Right lobe of liver (tissue), 6 donors: ENCODE measurements at regions not wholly inside any gene's neighbourhood (a gene's known extent, or its start where the extent isn't known, plus 50 kb on each side); places are given as distances from the start of the nearest gene placed in this dataset.

Source experiments
- ATAC-seq, 4 donors: fragments of 200-7000 bp; cut with Tn5 transposase; one replicate each; pipeline ENCODE4 v1.9.1; 2020; ENCODE audit warnings: mild to moderate bottlenecking in 4 of 4, moderate library complexity in 4 of 4
- DNase-seq, 3 donors: peaks; one replicate each; pipeline ENCODE4 v3.0.0-alpha.2; 2020
- H3K27ac ChIP-seq, 3 donors: fragments of 200-600 bp; one replicate each; pipeline ENCODE4 v1.8.0; 2022
- H3K27me3 ChIP-seq, 2 donors: fragments of 200-600 bp; one replicate each; pipeline ENCODE4 v1.8.0; 2022
- H3K36me3 ChIP-seq, 4 donors: fragments of 200-600 bp; sonication (generic) in 1 of 4; one replicate each; pipeline versions ENCODE4 v1.5.1 to v1.8.0; 2017 to 2022; ENCODE audit warnings: control low read depth in 1 of 4
- H3K4me1 ChIP-seq, 4 donors: fragments of 200-600 bp; sonication (generic) in 1 of 4; one replicate each; pipeline versions ENCODE4 v1.5.1 to v1.8.0; 2017 to 2022; ENCODE audit warnings: control low read depth in 1 of 4
- H3K4me3 ChIP-seq, 3 donors: fragments of 200-600 bp; one replicate each; pipeline ENCODE4 v1.8.0; 2022
- H3K9me3 ChIP-seq, 4 donors: fragments of 200-600 bp; sonication (generic) in 1 of 4; one replicate each; pipeline versions ENCODE4 v1.5.1 to v1.8.0; 2017 to 2022; ENCODE audit warnings: control low read depth in 1 of 4
- POLR2A ChIP-seq: fragments of 450-650 bp; IDR thresholded peaks from one replicate; pipeline ENCODE4 v1.6.1; 2017; ENCODE audit warnings: antibody characterized with exemption, mild to moderate bottlenecking
- WGBS: methylation state at CpG from one replicate; pipeline ENCODE4 v1.1.6; 2018; ENCODE audit warnings: low coverage, low lambda C conversion rate; ENCODE audit not compliant: insufficient coverage; ENCODE audit errors: missing lambda C conversion rate; 5-methylcytosine and 5-hydroxymethylcytosine counted together
- intact Hi-C, 2 donors: fragments of 100-400 bp; cut with DNase I; formaldehyde crosslinking; loops; one replicate each; pipeline versions ENCODE4 v1.11.2 to v1.14.1; 2022
- TF ChIP-seq, protein P1 (sequence below), 4 donors: fragments of 200-600 bp in 3 of 4; fragments of 450-650 bp in 1 of 4; IDR thresholded peaks; one replicate each; pipeline versions ENCODE4 v1.5.1 to v1.8.0; 2016 to 2022; ENCODE audit warnings: antibody characterized with exemption in 4 of 4, mild to moderate bottlenecking in 2 of 4
- donor health status: DM: no; HTN: yes; CAD: no.
- donor health status: DM: no; HTN: no; CAD: no.
- donor health status: DM: no; HTN: no; CAD: no.
- donor health status: DM: no; HTN: yes; CAD: no.
- donor health status: DM: no; HTN: yes; CAD: no.

DNA sequence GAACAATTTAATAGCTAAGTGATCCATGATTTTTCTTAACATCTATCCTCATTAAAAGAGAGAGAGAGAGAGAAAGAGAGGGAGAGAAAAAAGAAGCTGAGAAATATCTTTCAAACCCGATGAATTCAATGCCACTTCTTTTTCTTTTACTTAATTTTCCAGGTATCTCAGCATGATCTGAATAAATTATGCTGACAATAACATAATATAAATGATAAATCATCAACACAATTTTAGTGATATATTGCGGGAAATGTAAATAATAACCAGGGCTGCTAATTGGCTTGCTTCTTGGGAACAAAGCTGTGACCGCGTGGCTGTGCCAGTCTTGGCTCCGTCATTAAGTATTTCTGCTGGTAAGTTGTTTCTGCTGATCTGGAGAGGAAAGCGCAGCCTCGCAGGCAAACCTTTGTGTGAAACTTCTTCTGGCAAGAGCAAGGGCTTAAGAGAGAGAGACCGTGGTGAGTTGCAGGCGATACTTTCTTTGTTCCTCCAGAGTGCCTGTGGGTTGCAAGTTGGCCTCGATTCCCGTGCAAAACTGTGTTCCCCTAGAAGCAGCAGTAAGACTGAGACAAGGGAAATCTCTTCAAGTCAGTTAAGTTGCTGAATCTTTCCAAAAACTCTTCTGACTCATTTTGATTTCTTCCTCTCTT is 489.1 kb upstream of the TSHZ3 start:
- Histone ChIP-seq H3K27me3 (no peaks in the 10 kb centered on the region), H3K9me3 (no peaks in the 10 kb centered on the region), H3K4me3 (no peak overlapping the region), H3K36me3 (no peaks in the 10 kb centered on the region), H3K4me1 (no peaks in the 10 kb centered on the region), H3K27ac (no peak overlapping the region)
- 44% methylated on average over 8 of the region's 11 CpGs for WGBS
- no peak for ATAC-seq
- intact Hi-C loops: no loop called here
- no peak for DNase-seq
- TF ChIP-seq, protein P1, sequence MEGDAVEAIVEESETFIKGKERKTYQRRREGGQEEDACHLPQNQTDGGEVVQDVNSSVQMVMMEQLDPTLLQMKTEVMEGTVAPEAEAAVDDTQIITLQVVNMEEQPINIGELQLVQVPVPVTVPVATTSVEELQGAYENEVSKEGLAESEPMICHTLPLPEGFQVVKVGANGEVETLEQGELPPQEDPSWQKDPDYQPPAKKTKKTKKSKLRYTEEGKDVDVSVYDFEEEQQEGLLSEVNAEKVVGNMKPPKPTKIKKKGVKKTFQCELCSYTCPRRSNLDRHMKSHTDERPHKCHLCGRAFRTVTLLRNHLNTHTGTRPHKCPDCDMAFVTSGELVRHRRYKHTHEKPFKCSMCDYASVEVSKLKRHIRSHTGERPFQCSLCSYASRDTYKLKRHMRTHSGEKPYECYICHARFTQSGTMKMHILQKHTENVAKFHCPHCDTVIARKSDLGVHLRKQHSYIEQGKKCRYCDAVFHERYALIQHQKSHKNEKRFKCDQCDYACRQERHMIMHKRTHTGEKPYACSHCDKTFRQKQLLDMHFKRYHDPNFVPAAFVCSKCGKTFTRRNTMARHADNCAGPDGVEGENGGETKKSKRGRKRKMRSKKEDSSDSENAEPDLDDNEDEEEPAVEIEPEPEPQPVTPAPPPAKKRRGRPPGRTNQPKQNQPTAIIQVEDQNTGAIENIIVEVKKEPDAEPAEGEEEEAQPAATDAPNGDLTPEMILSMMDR (IDR thresholded peaks at IDR 0.05): no peak
- no peak for TF ChIP-seq POLR2A

DNA sequence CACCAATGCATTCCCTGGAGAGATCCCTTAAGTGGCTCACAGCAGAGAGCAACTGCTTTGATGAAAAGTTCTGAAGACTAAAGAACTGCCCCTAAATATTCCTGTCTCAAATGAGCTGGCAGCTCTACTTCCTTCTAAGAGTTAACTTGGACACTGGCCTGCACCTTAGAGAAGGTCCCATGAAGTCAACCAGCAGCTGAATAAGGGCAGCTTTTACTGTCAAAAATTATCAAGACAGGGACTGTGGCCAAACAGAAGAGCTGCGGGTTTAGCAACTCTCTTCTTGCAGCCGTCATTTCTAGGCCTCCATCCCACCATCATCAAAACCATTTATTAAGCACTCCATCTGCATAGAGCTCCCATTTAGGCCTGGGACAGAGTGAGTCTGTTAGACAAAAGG is 491.1 kb upstream of the TSHZ3 start:
- Histone ChIP-seq H3K27me3 (no peaks in the 10 kb centered on the region), H3K36me3 (no peaks in the 10 kb centered on the region), H3K4me1 (no peaks in the 10 kb centered on the region), H3K9me3 (no peaks in the 10 kb centered on the region), H3K4me3 (no peak overlapping the region), H3K27ac (no peak overlapping the region)
- WGBS: 60% methylated on average over 1 of the region's 2 CpGs
- DNase-seq (no peak), ATAC-seq (no peak)
- no peak for TF ChIP-seq POLR2A
- TF ChIP-seq, protein P1 (IDR thresholded peaks at IDR 0.05): no peak
- intact Hi-C loops: no loop called here

DNA sequence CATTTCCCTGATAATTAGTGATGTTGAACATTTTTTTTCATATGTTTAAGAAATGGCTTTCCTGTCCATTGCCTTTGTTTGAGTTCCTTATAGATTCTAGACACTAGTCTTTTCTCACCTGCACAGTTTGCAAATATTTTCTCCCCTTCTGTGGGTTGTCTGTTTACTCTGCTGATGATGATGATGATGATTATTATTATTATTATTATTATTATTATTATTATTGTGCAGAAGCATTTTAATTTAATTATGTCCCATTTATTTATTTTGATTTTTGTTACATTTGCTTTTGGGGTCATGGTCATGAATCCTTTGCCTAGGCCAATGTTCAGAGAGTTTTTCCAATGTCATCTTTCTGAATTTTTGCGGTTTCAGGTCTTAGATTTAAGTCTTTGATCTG is 492.5 kb upstream of the TSHZ3 start:
- 59% methylated on average over 1 of the region's 1 CpG for WGBS
- no peak for ATAC-seq
- intact Hi-C loops: no loop called here

DNA sequence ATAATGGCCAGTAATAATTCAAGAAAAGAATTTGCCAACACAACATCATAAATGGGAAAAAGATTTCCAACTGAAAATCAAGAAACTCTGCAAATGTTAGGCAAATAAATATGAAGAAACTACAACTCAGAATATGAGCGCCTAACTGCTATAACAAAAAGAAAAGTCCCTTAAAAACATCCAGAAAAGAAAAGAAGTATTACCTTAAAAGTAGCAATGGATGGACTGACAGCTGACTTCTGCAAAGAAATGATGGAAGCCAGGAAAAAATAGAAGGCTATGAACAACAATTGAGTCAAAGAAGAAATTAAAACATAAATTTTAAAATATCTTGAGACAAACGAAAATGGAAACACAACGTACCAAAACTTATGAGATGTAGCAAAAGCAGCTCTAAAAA is 482.3 kb upstream of the ZNF507 start:
- Histone ChIP-seq H3K9me3 (no peaks in the 10 kb centered on the region), H3K27me3 (no peaks in the 10 kb centered on the region), H3K4me1 (no peaks in the 10 kb centered on the region), H3K27ac (no peak overlapping the region), H3K4me3 (no peak overlapping the region), H3K36me3 (no peaks in the 10 kb centered on the region)
- intact Hi-C loops: no loop called here
- DNase-seq (no peak), ATAC-seq (no peak)
- TF ChIP-seq, protein P1 (IDR thresholded peaks at IDR 0.05): no peak
- TF ChIP-seq POLR2A: no peak
- WGBS: 52% methylated on average over 3 of the region's 3 CpGs

More for the DNA sequence above, 492.5 kb upstream of the TSHZ3 start:
- Histone ChIP-seq H3K27me3 (no peaks in the 10 kb centered on the region), H3K4me3 (no peak overlapping the region), H3K27ac (no peak overlapping the region), H3K4me1 (no peaks in the 10 kb centered on the region), H3K9me3 (no peaks in the 10 kb centered on the region), H3K36me3 (no peaks in the 10 kb centered on the region)
- no peak for DNase-seq
- TF ChIP-seq, protein P1 (IDR thresholded peaks at IDR 0.05): no peak
- no peak for TF ChIP-seq POLR2A

DNA sequence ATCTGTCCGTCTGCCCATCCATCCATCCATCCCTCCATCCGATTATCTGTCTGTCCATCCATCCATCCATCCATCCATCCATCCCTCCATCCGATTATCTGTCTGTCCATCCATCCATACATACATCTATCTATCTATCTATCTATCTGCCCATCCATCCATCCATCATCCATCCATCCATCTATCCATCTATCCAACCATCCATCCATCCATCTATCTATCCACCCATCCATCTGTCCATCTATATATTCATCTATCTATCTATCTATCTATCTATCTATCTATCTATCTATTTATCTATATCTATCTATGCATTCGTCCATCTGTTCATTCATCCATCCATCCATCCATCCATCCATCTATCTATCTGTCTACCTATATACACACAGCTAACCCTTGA is 471.1 kb upstream of the ZNF507 start:
- no peak overlapping the region for H3K4me3 ChIP-seq
- WGBS: 48% methylated on average over 4 of the region's 4 CpGs
- intact Hi-C loops: no loop called here
- DNase-seq (no peak), ATAC-seq (no peak)
- no peaks in the 10 kb centered on the region for H3K36me3 ChIP-seq
- no peaks in the 10 kb centered on the region for H3K27me3 ChIP-seq
- H3K9me3 ChIP-seq: no peaks in the 10 kb centered on the region
- H3K27ac ChIP-seq: no peak overlapping the region
- no peaks in the 10 kb centered on the region for H3K4me1 ChIP-seq
- TF ChIP-seq, protein P1 (IDR thresholded peaks at IDR 0.05): no peak
- TF ChIP-seq POLR2A: no peak
